ENCODE measurements at regions not wholly inside any gene's neighbourhood (a gene's known extent, or its start where the extent isn't known, plus 50 kb on each side); places are given as distances from the start of the nearest gene placed in this dataset.

GRCh38 chr13:34401696-34402095, 540.4 kb upstream of the NBEA start:
- Histone ChIP-seq H2BK120ac (ENCODE audit: low read depth, low read length, poor library complexity, severe bottlenecking) (no peak overlapping the region), H3K23ac (ENCODE audit: insufficient read length, low read depth, low read length) (no peak overlapping the region), H4K20me1 (ENCODE audit: control insufficient read depth, insufficient read depth, insufficient read length) (no peaks in the 10 kb centered on the region), H2BK15ac (ENCODE audit: low read depth, low read length) (no peak overlapping the region), H3K14ac (ENCODE audit: insufficient read depth, low read length) (no peak overlapping the region), H3K4ac (ENCODE audit: low read depth, low read length) (no peak overlapping the region), H2BK12ac (ENCODE audit: insufficient read length, low read depth, low read length) (no peak overlapping the region), H2BK20ac (ENCODE audit: low read depth, low read length, poor library complexity, severe bottlenecking) (no peak overlapping the region), H3K9ac (ENCODE audit: extremely low read depth, insufficient read length, low read length) (no peak overlapping the region), H3K4me2 (ENCODE audit: insufficient read depth, insufficient read length, low read length) (no peak overlapping the region), H3K18ac (ENCODE audit: insufficient read length, low read depth, low read length) (no peak overlapping the region), H3K79me2 (ENCODE audit: insufficient read depth, low read length) (no peaks in the 10 kb centered on the region), H3T11ph (ENCODE audit: low read length) (no peak overlapping the region), H4K91ac (ENCODE audit: insufficient read length, low read depth, low read length) (no peak overlapping the region), H2BK5ac (ENCODE audit: insufficient read length, low read length) (no peak overlapping the region), H4K5ac (ENCODE audit: insufficient read length, low read depth, low read length) (no peak overlapping the region), H3K23me2 (ENCODE audit: insufficient read length, low read depth, low read length, poor library complexity, severe bottlenecking) (no peaks in the 10 kb centered on the region), H2AFZ (ENCODE audit: low read length) (no peak overlapping the region), H3K9me3 (ENCODE audit: control insufficient read depth, low read depth, low read length) (no peaks in the 10 kb centered on the region), H2AK5ac (ENCODE audit: insufficient read length, low read length) (no peak overlapping the region), H3K27ac (ENCODE audit: insufficient read length, low read depth, low read length) (no peak overlapping the region), H3K79me1 (ENCODE audit: insufficient read depth, low read depth, low read length, poor library complexity, severe bottlenecking) (no peaks in the 10 kb centered on the region), H3K27me3 (ENCODE audit: insufficient read depth, low read length) (no peaks in the 10 kb centered on the region), H3K56ac (ENCODE audit: insufficient read length, low read depth, low read length) (no peak overlapping the region), H3K4me1 (ENCODE audit: insufficient read depth, low read length) (no peaks in the 10 kb centered on the region), H4K8ac (replicated peaks; ENCODE audit: insufficient read length, low read depth, low read length) (no peak overlapping the region)
- no peaks in the 10 kb centered on the region; a peak in 1 of 7 replicates for H3K36me3 Mint-ChIP-seq (ENCODE audit: insufficient read depth in 1 of 3, low read depth in 3 of 3)
- H3K27me3 Mint-ChIP-seq (ENCODE audit: low read depth) = no peaks in the 10 kb centered on the region
- H3K4me1 Mint-ChIP-seq = no peaks in the 10 kb centered on the region
- whole genome bisulfite sequencing (ENCODE audit: extremely low coverage, insufficient read length, low lambda C conversion rate) = no CpG with 5 or more reads among the region's 1 CpG
- no peak for TF ChIP-seq CTCF (conservative IDR thresholded peaks at IDR 0.05)
- H3K9me3 Mint-ChIP-seq = peaks cover 2 to 3% of the 10 kb centered on the region in 2 experiments; a peak in 2 of 5 replicates
- DNase-seq = no peak
- no peak overlapping the region for H3K4me3 Mint-ChIP-seq
- no peak overlapping the region for H3K27ac Mint-ChIP-seq

All from H9 (cell line).